Skeletal muscle cell (primary cell): ENCODE measurements at regions not wholly inside any gene's neighbourhood (a gene's known extent, or its start where the extent isn't known, plus 50 kb on each side); places are given as distances from the start of the nearest gene placed in this dataset.
"Not testable (repeated sequence)": the region's sequence is repeated elsewhere in the genome, so short reads cannot be mapped to it uniquely, and the experiment has no call there.

ENCODE experiments used
- DNase-seq: peaks from one replicate; pipeline ENCODE4 v3.0.0-alpha.2; 2010; ENCODE audit warnings: low read depth
- H3K4me3 ChIP-seq: 2 replicates; pipeline ENCODE4 v1.5.1; 2011; ENCODE audit warnings: low read depth, mild to moderate bottlenecking, control low read depth, low read length, moderate library complexity

GRCh38 chr6:81214414-81215091, 537.9 kb downstream of the TENT5A start:
- no peak for DNase-seq
- H3K4me3 ChIP-seq, result no peak overlapping the region

GRCh38 chr6:81204731-81205130, 547.8 kb downstream of the TENT5A start:
- peak; percentile 1 for DNase-seq
- H3K4me3 ChIP-seq, result no peak overlapping the region

- no peak for DNase-seq
- H3K4me3 ChIP-seq, result no peak overlapping the region
Observed at GRCh38 chr6:81194374-81194773, 558.1 kb downstream of the TENT5A start.

DNA sequence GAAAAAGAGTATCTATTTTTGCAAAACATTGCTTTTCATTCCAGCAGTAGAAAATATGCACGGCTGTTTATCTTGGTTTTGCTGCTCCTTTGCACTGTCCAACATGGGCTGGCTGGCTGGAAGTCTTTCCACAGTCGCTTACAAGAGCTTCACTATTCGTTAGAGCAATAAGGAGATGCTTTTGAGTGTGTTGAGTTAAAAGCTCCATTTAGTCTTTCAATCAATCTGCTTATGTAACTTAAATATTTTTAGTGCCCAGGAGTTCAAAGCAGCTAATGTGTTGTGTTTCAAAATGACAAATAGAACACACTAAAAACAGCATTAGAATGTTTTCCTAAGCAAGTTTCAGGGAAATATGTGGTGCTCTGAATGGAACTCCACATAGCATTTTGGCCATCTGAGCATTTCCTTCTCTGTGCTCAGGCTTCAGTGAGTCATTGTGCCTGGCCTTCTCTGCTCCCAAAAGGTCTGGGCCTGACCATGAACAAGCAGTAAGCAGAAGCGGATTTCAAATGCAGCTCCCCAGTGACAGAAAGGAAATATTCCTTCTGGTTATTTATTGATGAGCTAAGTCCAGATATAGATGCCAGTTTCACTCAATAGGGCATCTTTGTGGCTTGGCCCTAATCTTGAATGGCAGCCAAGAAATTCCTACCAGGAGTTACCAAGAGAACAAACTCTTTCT, 580.3 kb downstream of the TENT5A start:
- DNase-seq, result peak; percentile 70
- H3K4me3 ChIP-seq, result no peak overlapping the region

DNA sequence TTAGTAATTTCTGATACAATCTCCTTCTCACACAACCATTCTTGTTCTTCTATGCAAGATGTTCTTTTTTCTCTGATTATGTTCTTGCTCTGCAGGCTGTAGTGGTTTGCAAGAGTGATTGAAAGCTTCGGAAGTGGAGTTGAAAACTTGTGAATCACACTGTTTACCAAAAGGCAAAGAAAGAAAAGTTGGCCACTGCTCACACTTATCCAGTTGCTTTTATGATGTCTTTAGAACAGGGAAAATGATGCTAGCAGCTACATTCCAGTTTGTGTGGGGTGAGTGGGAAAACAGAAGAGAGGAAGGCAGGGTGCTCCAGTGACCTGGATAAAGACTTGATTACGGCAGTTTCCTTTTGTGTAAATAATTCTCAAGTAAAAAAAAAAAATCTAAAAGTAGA, 583.3 kb downstream of the TENT5A start:
- no peak overlapping the region for H3K4me3 ChIP-seq
- peak; percentile 53 for DNase-seq

- DNase-seq, result no peak
- no peak overlapping the region for H3K4me3 ChIP-seq
Observed at GRCh38 chr6:81166770-81167169, 585.7 kb downstream of the TENT5A start.

DNA sequence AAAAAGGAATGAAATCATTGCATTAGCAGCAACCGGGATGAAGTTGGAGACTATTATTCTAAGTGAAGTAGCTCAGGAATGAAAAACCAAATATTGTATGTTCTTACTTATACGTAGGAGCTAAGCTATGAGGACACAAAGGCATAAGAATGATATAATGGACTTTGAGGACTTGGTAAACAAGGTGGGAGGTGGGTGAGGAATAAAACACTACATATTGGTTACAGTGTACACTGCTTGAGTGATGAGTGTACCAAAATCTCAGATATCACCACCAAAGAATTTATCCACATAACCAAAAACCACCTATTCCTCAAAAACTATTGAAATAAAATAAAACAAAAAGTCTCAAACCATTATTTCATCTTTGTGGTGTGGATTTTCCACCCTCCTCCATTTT, 593.5 kb downstream of the TENT5A start:
- H3K4me3 ChIP-seq, result no peak overlapping the region
- no peak for DNase-seq

DNA sequence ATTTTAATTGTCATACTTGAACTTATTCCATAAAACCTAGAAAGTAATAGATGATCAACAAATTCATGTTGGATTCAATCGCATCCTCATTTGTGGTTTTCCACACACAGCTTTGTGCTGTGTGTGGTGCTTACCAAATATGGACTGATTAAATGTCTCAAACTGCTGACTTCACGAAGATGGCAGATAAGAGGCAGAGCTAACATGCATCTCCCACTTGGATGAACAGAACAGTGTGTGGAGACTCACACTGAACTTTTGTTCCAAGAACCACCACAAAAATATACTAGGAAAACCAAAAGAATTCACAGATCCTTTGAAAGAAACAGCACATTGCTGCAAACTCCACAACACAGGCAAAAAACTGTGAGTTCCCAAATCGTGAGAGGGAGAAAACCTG, 603.7 kb downstream of the TENT5A start:
- no peak overlapping the region for H3K4me3 ChIP-seq
- DNase-seq, result no peak

DNA sequence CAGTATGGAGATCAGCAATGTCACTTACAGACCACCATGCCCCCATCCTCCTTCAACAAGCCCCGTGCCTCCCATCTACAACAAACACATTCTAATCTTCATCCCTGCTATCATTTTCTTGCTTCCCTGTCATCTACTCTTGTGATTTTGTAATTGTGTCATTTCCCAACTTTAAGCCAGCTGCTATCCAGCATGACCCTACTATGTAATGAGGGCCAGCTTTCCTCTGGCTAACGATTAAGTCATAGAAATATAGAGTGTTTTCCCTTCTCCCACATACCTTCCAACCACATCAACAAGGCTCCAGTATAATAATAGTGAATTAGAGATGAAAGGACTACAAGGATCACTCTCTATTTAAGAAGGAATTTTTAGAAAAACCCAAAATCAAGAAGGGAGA, 607.0 kb downstream of the TENT5A start:
- DNase-seq, result no peak
- H3K4me3 ChIP-seq, result no peak overlapping the region

GRCh38 chr6:81144346-81144745, 608.1 kb downstream of the TENT5A start:
- no peak for DNase-seq
- no peak overlapping the region for H3K4me3 ChIP-seq

- H3K4me3 ChIP-seq, result no peak overlapping the region
- DNase-seq, result no peak
Observed at GRCh38 chr6:81138236-81138635, 614.2 kb downstream of the TENT5A start.

DNA sequence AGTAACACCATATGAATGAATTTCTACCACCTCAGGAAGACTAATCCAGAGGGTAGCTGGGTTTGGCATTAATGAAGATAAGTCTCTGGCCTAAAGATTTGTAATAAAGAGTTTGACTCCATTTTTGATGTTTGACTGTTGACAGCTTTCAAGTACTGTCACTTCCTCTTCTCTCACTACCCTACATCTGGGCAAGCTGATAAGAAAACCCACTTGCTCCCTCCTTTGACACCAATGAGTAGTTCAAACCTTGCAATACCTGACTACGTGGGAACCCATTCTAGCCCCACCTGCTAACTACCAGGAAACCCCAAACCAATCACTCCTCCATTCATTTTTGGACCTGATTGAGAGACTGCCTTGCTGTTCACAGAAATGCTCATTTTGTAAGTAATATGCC, 621.5 kb downstream of the TENT5A start:
- no peak overlapping the region for H3K4me3 ChIP-seq
- DNase-seq, result no peak

- no peak for DNase-seq
- H3K4me3 ChIP-seq, result no peak overlapping the region
Observed at GRCh38 chr6:81130061-81130460, 622.4 kb downstream of the TENT5A start.

- no peak for DNase-seq
- H3K4me3 ChIP-seq, result no peak overlapping the region
Observed at GRCh38 chr6:81128671-81129070, 623.8 kb downstream of the TENT5A start.

GRCh38 chr6:81126150-81126549, 626.3 kb downstream of the TENT5A start:
- no peak overlapping the region for H3K4me3 ChIP-seq
- peak; percentile 9 for DNase-seq

DNA sequence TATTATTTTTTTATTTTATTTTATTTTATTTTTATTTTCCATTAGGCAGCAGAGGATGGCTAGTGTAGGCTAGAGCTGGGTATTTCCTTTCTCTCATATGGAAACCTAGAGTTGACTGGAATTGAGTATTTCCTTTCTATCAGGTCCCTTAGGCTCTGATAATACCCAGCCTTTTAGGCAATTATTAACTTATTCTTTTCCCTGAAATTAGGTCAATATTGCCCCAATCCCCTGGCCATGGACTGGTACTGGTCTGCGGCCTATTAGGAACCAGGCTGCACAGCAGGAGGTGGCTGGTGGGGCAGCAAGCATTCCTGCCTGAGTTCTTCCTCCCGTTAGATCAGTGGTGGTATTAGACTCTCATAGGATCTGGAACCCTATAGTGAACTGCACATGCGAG, 632.2 kb downstream of the TENT5A start:
- no peak overlapping the region for H3K4me3 ChIP-seq
- DNase-seq, result no peak

DNA sequence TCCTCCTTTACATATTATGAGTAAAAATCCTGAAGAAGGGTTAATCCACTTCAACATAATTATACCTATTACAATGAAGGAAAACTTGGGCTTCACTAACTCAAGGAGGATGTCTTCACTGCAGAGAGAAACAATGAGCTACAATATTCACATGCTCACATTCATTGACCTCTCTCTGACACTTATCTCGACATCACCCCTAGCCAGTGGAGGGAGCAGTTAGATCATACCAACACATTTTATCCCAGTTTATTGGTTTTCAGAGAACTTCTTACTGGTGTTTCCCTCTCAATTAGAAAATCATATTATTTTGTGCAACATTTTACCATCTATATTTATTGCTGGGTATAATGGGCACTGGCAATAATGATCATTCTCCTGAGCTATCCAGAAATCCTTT, 646.5 kb downstream of the TENT5A start:
- no peak for DNase-seq
- no peak overlapping the region for H3K4me3 ChIP-seq

- DNase-seq, result no peak
- H3K4me3 ChIP-seq, result no peak overlapping the region
Observed at GRCh38 chr6:81098109-81098814, 654.2 kb downstream of the TENT5A start.

GRCh38 chr6:81096464-81096863, 656.0 kb downstream of the TENT5A start:
- not testable (repeated sequence) for H3K4me3 ChIP-seq

DNA sequence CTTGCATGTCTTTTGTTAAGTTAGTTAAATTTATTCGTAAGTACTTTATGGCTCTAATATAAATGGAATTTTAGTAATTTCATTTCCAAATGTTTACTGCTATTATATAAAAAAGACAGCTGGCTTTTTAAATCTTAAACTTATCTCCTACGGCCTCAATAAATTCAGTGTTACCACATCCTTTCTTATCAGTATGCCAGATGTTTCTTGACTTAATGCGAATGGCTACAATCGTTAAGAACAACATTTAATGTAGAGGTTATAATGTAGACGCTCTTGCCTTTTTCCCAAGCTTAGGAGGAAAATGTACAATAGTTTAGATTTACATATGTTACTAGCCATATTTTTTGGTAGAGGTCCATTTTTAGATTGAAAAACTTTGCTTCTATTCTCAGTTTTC, 659.4 kb downstream of the TENT5A start:
- H3K4me3 ChIP-seq, result no peak overlapping the region
- DNase-seq, result no peak

More at GRCh38 chr6:81096464-81096863, 656.0 kb downstream of the TENT5A start:
- not testable (repeated sequence) for DNase-seq

GRCh38 chr6:81088145-81088544, 664.3 kb downstream of the TENT5A start:
- no peak for DNase-seq
- H3K4me3 ChIP-seq, result no peak overlapping the region
